ENCODE measurements at regions not wholly inside any gene's neighbourhood (a gene's known extent, or its start where the extent isn't known, plus 50 kb on each side); places are given as distances from the start of the nearest gene placed in this dataset.

DNA sequence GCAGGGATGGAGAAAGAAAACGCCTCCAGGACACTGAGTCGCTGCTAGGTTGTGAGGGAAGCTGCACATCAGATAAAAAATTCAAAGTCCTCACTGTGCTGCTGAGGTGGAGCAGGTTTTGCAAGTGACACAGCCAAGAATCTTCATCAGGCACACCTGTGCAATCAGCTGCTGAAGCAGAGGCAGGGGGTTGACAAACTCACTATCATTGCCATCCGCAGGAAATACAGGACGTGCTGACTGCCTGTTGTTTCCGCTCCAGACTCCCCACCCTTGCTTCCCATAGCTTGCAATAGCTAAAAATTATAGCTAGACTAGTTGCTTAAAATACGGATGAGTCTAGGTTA is 147.8 kb upstream of the FHL2 start:
- TF ChIP-seq, protein P1, sequence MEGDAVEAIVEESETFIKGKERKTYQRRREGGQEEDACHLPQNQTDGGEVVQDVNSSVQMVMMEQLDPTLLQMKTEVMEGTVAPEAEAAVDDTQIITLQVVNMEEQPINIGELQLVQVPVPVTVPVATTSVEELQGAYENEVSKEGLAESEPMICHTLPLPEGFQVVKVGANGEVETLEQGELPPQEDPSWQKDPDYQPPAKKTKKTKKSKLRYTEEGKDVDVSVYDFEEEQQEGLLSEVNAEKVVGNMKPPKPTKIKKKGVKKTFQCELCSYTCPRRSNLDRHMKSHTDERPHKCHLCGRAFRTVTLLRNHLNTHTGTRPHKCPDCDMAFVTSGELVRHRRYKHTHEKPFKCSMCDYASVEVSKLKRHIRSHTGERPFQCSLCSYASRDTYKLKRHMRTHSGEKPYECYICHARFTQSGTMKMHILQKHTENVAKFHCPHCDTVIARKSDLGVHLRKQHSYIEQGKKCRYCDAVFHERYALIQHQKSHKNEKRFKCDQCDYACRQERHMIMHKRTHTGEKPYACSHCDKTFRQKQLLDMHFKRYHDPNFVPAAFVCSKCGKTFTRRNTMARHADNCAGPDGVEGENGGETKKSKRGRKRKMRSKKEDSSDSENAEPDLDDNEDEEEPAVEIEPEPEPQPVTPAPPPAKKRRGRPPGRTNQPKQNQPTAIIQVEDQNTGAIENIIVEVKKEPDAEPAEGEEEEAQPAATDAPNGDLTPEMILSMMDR (conservative IDR thresholded peaks at IDR 0.05 in 1 of 2, IDR thresholded peaks at IDR 0.05 in 1 of 2; ENCODE audit: low read depth in 1 of 2, low read length in 2 of 2): no peak
- no peak for TF ChIP-seq EZH2 (IDR thresholded peaks at IDR 0.05; ENCODE audit: low read length, missing control alignments)
